IgD-negative memory B cell (primary cell): ENCODE measurements at regions not wholly inside any gene's neighbourhood (a gene's known extent, or its start where the extent isn't known, plus 50 kb on each side); places are given as distances from the start of the nearest gene placed in this dataset.
"Not testable (repeated sequence)": the region's sequence is repeated elsewhere in the genome, so short reads cannot be mapped to it uniquely, and the experiment has no call there.

ENCODE experiments used
- H3K27ac Mint-ChIP-seq, 3 donors: one replicate each; pipeline ENCODE4 v1.8.0; 2020 to 2022; ENCODE audit warnings: mild to moderate bottlenecking in 3 of 3, mixed read lengths in 3 of 3, moderate library complexity in 1 of 3
- H3K27me3 Mint-ChIP-seq: one replicate; pipeline ENCODE4 v1.8.0; 2021; ENCODE audit warnings: mixed read lengths
- H3K36me3 Mint-ChIP-seq: one replicate; pipeline ENCODE4 v1.8.0; 2020; ENCODE audit warnings: mild to moderate bottlenecking, mixed read lengths
- H3K4me1 Mint-ChIP-seq, 3 donors: one replicate each; pipeline ENCODE4 v1.8.0; 2020 to 2022; ENCODE audit warnings: mixed read lengths in 3 of 3, mild to moderate bottlenecking in 1 of 3
- H3K4me3 Mint-ChIP-seq, 4 donors: one replicate each; pipeline ENCODE4 v1.8.0; 2020 to 2022; ENCODE audit warnings: mild to moderate bottlenecking in 4 of 4, mixed read lengths in 4 of 4, moderate library complexity in 3 of 4
- H3K9me3 Mint-ChIP-seq, 3 donors: one replicate each; pipeline ENCODE4 v1.8.0; 2020 to 2021; ENCODE audit warnings: mixed read lengths in 3 of 3, mild to moderate bottlenecking in 1 of 3

DNA sequence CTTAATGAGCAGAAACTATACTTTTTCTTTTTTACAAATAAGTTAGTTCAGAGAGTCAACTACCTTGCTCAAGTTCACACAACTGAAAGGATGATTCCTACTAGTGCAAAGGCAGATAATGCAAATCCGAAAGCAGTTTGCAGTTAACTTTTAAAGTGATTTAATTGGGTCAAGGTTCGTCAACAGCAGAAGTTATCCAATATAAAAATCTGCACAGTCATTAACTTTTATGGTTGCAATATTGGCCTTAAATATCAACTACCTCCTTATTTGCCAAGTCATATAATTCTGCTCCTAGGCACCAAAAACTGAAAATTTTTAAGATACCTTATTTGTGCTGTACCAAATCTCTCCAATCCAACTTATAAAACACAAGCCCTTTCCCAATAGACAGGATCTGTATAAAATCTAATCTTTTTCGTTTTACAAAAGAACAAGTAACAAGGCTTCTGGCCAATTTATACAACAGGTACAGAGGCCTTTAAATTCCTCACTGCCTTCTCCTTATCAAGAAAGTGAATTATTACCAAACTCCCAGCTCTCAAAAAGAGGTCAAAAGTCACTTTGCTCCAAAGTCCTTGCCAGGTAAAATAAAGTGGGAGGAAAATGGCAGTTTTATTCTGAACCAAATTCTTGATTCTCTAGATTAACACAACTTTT, 416.6 kb upstream of the NECTIN3 start:
- Mint-ChIP-seq H3K36me3 (no peaks in the 10 kb centered on the region), H3K27ac (no peak overlapping the region), H3K4me1 (no peaks in the 10 kb centered on the region), H3K27me3 (no peaks in the 10 kb centered on the region), H3K9me3 (peaks cover 0 to 2% (median 0%) of the 10 kb centered on the region in 3 donors), H3K4me3 (no peak overlapping the region)

DNA sequence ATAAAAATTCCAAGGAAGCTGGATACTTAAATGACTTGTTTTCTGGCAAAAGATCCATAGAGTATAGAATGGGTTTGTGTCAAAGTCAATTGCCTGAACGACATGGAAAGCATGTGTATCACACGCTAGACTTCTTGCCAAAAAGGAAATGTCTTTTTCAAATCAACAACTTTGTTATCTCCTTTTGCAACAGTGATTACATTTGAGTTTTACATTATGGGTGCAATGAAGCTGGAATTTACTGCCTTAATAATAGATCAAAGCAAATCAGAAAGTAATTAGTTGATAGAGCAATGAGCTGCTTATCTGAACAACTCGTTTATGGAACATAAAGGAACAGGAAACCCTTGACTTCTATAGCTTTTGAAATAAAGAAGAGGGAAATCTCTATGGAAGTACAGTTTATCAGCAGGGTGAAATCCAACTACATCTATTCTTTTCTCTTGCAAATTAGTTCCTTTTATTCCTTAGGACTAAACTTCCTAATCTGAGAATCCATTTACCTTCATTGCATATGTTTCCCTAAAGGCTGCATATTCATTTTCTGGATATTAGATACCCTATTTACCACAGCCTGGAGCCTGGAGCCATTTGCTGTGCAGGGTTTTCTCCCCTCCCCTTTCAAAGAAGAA, 415.1 kb upstream of the NECTIN3 start:
- Mint-ChIP-seq H3K27me3 (no peaks in the 10 kb centered on the region), H3K9me3 (peaks cover 0 to 4% (median 2%) of the 10 kb centered on the region in 3 donors), H3K27ac (no peak overlapping the region), H3K36me3 (no peaks in the 10 kb centered on the region), H3K4me3 (no peak overlapping the region), H3K4me1 (no peaks in the 10 kb centered on the region)

DNA sequence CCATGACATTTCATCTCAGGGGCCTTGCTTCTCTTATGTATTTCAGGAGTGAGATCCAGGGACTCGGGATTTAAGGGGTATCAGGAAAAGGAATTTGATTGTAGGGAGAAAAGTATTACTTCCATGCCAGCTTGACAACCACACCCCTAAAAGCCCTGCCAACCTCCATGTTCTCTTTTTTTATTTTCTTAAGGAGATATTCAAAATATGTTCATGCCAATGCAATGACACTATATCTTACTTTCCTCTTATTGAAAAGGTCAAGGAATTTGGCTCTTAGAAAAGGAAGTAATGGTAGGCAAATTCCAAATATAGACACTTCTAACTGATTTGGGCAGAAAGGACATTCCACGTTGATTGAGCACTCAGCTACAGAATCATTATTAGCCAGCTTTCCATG, 407.5 kb upstream of the NECTIN3 start:
- Mint-ChIP-seq H3K4me1 (no peaks in the 10 kb centered on the region), H3K27me3 (no peaks in the 10 kb centered on the region), H3K27ac (no peak overlapping the region), H3K9me3 (peaks cover 0 to 4% (median 3%) of the 10 kb centered on the region in 3 donors), H3K4me3 (no peak overlapping the region), H3K36me3 (peaks cover 6% of the 10 kb centered on the region)

DNA sequence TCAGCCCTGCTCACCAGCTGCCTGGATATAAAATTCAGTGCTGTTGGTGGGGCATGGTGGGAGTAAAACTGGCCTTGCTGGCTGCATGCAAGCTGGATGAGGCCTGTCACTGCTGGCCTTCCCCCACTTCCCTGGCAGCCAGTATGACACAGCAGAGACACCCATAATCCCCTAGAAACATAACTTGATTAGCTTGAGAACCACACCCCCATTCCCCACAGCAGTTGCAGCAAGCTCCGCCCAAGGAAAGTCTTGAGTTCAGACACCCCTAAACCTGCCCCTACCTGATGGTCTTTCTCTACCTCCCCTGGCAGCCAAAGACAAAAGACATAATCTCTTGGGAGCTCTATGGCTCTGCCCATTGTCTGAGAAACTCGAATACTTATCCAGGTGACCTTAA, 405.1 kb upstream of the NECTIN3 start:
- Mint-ChIP-seq H3K27me3 (no peaks in the 10 kb centered on the region), H3K4me3 (peak overlapping the region in 1 of 4 donors; percentile 47), H3K4me1 (no peaks in the 10 kb centered on the region)

DNA sequence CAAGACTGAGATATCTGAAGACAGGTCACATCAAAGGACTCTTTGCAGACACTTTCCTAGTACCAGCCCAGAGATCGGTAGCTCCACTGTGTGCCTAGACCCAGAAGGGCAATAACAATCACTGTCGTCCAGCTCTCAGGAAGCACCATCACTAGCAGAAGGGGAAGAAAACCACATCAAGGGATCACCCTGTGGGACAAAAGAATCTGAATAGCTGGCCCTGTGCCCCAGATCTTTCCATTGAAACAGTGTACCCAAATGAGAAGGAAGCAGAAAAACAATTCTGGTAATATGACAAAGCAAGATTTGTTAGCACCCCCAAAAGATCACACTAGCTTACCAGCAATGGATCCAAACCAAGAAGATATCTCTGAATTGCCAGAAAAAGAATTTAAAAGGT, 404.4 kb upstream of the NECTIN3 start:
- Mint-ChIP-seq H3K36me3 (peaks cover 6% of the 10 kb centered on the region), H3K27ac (no peak overlapping the region), H3K27me3 (no peaks in the 10 kb centered on the region), H3K4me3 (no peak overlapping the region), H3K9me3 (peaks cover 3 to 11% (median 9%) of the 10 kb centered on the region in 3 donors), H3K4me1 (no peaks in the 10 kb centered on the region)

More for the DNA sequence above, 405.1 kb upstream of the NECTIN3 start:
- no peak overlapping the region for H3K27ac Mint-ChIP-seq
- peaks cover 3 to 11% (median 9%) of the 10 kb centered on the region in 3 donors for H3K9me3 Mint-ChIP-seq
- peaks cover 6% of the 10 kb centered on the region for H3K36me3 Mint-ChIP-seq

DNA sequence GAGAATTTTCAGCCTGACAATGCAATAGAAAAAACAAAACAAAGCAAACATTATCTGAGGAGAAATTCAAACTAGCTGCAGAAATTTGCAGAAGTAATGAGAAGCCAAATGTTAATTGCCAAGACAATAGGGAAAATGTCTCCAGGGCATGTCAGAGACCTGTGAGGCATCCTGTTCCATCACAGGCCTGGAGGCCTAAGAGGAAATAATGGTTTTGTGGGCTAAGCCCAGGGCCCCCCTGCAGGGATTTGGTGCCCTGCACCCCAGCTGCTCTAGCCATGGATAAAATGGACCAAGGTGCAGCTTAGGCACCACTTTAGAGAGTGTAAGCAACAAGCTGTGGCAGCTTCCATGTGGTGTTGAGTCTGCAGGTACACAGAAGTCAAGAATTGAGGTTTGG, 401.2 kb upstream of the NECTIN3 start:
- H3K4me3 Mint-ChIP-seq = no peak overlapping the region
- H3K9me3 Mint-ChIP-seq = peaks cover 3 to 16% (median 7%) of the 10 kb centered on the region in 3 donors
- H3K4me1 Mint-ChIP-seq = no peaks in the 10 kb centered on the region
- H3K27me3 Mint-ChIP-seq = no peaks in the 10 kb centered on the region
- peaks cover 5% of the 10 kb centered on the region for H3K36me3 Mint-ChIP-seq
- H3K27ac Mint-ChIP-seq = no peak overlapping the region

DNA sequence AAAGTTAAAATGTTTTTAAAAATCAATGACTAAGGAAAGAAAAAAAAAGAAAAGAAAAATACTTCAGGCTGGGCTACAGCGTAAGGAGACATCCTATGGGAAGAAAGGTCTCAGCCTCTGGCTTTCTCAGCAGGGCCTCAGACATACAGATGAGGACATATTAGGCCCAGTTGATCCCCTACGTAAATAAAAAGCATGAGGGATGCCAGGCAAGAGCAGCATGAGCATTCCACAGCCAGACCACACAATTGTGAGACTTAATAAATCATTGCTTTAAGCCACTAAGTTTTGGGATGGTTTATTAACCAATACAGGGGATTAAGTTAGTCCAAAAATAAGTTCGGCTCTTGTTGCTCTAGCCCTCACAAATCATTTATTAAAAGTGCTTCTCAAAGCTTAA, 394.1 kb upstream of the NECTIN3 start:
- Mint-ChIP-seq H3K4me1 (no peaks in the 10 kb centered on the region), H3K27ac (no peak overlapping the region), H3K9me3 (peaks cover 0 to 10% (median 9%) of the 10 kb centered on the region in 3 donors), H3K36me3 (no peaks in the 10 kb centered on the region), H3K27me3 (no peaks in the 10 kb centered on the region), H3K4me3 (no peak overlapping the region)

DNA sequence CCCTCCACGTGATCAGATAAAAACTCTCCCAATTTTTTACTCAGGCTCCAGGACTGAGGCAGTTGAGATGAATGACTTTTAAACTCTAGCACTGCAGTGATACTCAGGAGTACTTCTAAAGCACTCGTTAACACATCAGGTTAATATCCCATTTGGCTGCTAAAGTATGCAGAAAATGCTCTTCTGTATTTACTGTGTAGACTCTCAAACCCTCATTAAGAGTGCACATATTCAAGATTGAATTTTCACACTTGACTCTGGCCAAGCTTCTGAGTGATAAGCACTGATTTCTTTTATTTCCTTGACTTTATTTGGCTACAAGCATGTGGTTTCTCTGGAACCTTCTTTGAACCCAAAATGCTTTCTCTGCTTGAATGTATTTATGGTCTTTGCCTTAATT, 392.3 kb upstream of the NECTIN3 start:
- H3K4me1 Mint-ChIP-seq = no peaks in the 10 kb centered on the region
- H3K27me3 Mint-ChIP-seq = no peaks in the 10 kb centered on the region
- peaks cover 2 to 10% (median 3%) of the 10 kb centered on the region in 3 donors for H3K9me3 Mint-ChIP-seq
- H3K36me3 Mint-ChIP-seq = no peaks in the 10 kb centered on the region
- H3K27ac Mint-ChIP-seq = no peak overlapping the region
- no peak overlapping the region for H3K4me3 Mint-ChIP-seq

DNA sequence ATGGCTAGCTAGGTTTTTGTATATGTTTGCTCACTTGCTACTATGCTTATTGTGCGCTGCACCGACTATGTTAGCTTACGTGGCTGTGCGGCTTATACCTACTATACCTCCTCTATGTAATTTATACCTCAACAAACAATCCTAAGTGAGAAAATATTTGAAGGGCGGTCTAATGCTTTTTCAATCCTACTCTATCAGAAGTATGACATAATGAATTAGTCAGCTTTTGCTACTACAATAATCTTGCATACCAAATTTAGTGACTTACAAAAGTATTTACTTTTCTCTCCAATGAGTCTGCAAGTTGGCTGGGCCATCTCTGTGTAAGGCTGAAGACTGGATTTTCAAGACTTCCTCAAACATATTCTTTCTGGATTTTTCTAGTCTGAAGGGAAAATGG, 391.2 kb upstream of the NECTIN3 start:
- H3K4me3 Mint-ChIP-seq = no peak overlapping the region
- no peaks in the 10 kb centered on the region for H3K4me1 Mint-ChIP-seq
- peaks cover 2 to 10% (median 3%) of the 10 kb centered on the region in 3 donors for H3K9me3 Mint-ChIP-seq
- H3K27me3 Mint-ChIP-seq = no peaks in the 10 kb centered on the region
- H3K27ac Mint-ChIP-seq = no peak overlapping the region
- H3K36me3 Mint-ChIP-seq = no peaks in the 10 kb centered on the region

DNA sequence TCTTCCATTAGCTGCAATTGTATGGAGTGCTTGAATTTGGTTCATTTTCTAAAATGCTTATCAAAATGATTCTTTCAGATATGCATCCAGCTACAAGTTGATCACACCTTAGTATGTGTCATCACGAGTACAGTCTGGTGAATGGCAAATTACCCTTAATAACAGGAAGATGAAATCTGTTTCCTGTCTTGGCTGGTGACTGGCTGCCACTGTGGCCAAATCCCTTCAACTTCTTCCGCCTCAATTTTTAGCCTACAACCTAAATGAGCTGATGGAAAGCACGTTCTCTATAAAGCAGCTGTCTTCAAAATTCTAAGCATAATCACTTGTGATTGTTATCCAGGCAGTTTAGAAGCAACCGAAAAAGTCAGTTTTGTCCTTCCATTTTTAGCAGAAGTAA, 387.1 kb upstream of the NECTIN3 start:
- Mint-ChIP-seq H3K27ac (no peak overlapping the region), H3K4me1 (no peaks in the 10 kb centered on the region), H3K9me3 (peaks cover 0 to 4% (median 2%) of the 10 kb centered on the region in 3 donors), H3K4me3 (no peak overlapping the region), H3K36me3 (no peaks in the 10 kb centered on the region), H3K27me3 (no peaks in the 10 kb centered on the region)

DNA sequence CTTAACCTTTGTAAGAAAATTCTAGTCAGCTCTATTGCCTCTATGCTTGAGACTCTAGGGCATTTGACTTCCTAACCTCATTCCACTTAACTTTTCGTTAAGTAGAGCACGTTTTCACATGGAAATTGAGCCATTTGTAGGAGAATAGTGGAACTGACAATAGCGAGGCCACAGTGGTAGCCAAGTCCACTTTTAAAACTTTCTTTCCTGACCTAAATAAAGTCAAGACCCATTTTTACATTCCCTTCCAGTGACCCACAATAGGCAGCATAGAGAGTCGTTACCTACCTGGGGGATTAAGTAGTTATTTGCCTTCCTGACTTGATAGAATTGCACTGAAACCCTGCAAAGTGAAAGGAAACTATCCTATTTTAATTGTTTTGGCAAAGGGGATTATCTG, 386.0 kb upstream of the NECTIN3 start:
- H3K4me1 Mint-ChIP-seq = no peaks in the 10 kb centered on the region
- no peaks in the 10 kb centered on the region for H3K36me3 Mint-ChIP-seq
- no peak overlapping the region for H3K27ac Mint-ChIP-seq
- peaks cover 0 to 2% (median 2%) of the 10 kb centered on the region in 3 donors for H3K9me3 Mint-ChIP-seq
- H3K27me3 Mint-ChIP-seq = no peaks in the 10 kb centered on the region
- no peak overlapping the region for H3K4me3 Mint-ChIP-seq

DNA sequence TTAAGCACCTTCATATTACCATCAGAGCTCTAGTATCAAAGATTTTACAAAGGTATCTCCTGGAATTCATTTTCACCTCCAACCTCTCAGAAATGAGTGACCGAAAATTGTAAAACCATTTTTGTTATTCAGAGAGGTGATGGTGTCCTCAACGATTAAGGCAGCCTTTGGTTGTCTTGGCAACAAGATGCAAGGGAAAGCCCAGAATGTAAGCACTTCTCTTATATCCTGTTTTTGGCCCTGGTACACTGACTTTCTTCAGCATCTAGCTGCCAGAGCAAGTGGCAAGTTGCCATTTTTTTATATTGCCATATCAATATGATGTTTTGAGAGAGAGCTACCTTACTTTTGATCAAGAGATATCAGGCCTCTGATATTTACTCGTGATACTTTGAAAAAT, 384.9 kb upstream of the NECTIN3 start:
- no peaks in the 10 kb centered on the region for H3K4me1 Mint-ChIP-seq

DNA sequence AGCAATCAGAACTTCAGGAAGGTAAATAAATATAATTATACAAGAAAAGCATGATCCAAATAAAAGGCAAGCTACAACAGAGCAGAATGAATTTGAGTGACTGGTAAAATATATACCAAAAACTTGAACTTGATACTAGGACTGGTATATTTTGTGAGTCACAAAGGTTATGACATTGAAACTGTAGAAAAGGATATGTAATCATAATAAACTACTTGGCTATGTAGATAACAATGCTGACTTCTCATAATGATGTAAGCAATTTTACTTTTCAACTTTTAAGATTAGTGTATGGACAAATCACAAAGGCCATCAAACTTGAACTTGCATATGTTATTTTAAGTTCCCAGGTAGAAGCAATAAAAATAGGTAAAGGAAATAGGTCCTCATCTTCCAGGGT, 384.5 kb upstream of the NECTIN3 start:
- Mint-ChIP-seq H3K9me3 (peaks cover 0 to 2% (median 0%) of the 10 kb centered on the region in 3 donors), H3K4me1 (no peaks in the 10 kb centered on the region), H3K36me3 (no peaks in the 10 kb centered on the region), H3K27me3 (no peaks in the 10 kb centered on the region), H3K27ac (no peak overlapping the region), H3K4me3 (no peak overlapping the region)

More for the DNA sequence above, 384.9 kb upstream of the NECTIN3 start:
- H3K27ac Mint-ChIP-seq = no peak overlapping the region
- peaks cover 0 to 2% (median 0%) of the 10 kb centered on the region in 3 donors for H3K9me3 Mint-ChIP-seq
- H3K27me3 Mint-ChIP-seq = no peaks in the 10 kb centered on the region
- no peaks in the 10 kb centered on the region for H3K36me3 Mint-ChIP-seq
- H3K4me3 Mint-ChIP-seq = no peak overlapping the region

DNA sequence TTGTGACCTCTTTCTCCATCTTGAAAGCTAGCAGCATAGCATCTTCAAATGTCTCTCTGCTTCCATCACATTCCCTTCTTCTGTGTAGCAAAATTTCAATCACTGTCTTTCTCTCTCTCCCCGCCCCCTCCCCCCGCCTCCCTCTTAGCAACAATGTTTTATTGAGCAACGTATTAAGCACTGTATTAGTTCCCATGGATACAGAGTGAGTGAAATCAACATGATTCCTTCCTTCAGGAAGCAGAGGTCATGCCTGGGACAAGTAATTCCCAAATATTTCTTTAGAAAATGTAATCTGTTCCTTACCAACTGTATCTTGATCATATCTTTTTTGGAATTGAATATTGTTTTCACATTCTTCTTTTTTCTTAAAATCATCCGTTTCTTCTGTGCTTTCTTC, 373.7 kb upstream of the NECTIN3 start:
- H3K27ac Mint-ChIP-seq = no peak overlapping the region
- H3K4me3 Mint-ChIP-seq = no peak overlapping the region
- peaks cover 0 to 4% (median 2%) of the 10 kb centered on the region in 3 donors for H3K9me3 Mint-ChIP-seq
- H3K4me1 Mint-ChIP-seq = no peaks in the 10 kb centered on the region
- H3K36me3 Mint-ChIP-seq = no peaks in the 10 kb centered on the region
- no peaks in the 10 kb centered on the region for H3K27me3 Mint-ChIP-seq

DNA sequence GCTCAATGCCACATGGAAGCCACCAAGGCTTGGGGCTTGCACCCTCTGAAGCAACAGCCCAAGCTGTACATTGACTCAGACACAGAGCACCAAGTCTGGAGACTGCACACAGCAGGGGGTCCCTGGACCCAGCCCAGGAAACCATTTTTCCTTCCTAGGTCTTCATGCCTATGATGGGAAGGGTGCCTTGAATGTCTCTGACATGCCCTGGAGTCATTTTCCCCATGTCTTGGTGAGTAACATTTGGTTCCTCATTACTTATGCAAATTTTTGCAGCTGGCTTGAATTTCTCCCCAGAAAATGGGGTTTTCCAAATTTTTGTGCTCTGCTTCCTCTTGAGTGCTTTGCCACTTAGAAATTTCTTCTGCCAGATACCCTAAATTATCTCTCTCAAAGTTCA, 367.3 kb upstream of the NECTIN3 start:
- H3K27me3 Mint-ChIP-seq, H3K27ac Mint-ChIP-seq, H3K4me1 Mint-ChIP-seq, H3K36me3 Mint-ChIP-seq, H3K4me3 Mint-ChIP-seq: not testable (repeated sequence)
- H3K9me3 Mint-ChIP-seq = peaks cover 4 to 14% (median 6%) of the 10 kb centered on the region in 3 donors

DNA sequence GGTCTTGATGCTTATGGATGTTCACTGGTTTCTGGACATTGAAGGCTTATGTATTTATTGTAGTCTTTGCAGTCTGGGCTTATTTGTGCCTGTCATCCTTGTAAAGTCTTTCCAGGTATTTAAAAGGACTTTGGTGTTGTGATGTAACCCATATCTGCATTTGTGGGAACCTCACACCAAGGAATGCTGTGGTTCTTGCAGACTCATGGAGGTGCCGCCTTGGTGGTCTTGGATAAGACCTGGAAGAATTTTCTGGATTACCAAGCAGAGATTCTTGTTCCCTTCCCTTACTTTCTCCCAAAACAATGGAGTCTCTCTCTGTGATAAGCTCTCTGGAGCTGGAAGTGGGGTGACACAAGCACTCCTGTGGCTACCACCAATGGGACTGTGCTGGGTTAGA, 363.5 kb upstream of the NECTIN3 start:
- H3K9me3 Mint-ChIP-seq = peaks cover 4 to 10% (median 6%) of the 10 kb centered on the region in 3 donors
- H3K4me3 Mint-ChIP-seq = no peak overlapping the region
- no peaks in the 10 kb centered on the region for H3K36me3 Mint-ChIP-seq
- no peak overlapping the region for H3K27ac Mint-ChIP-seq
- H3K27me3 Mint-ChIP-seq = peaks cover 3% of the 10 kb centered on the region
- no peaks in the 10 kb centered on the region for H3K4me1 Mint-ChIP-seq
